ENCODE measurements at regions not wholly inside any gene's neighbourhood (a gene's known extent, or its start where the extent isn't known, plus 50 kb on each side); places are given as distances from the start of the nearest gene placed in this dataset.
"Not testable (repeated sequence)": the region's sequence is repeated elsewhere in the genome, so short reads cannot be mapped to it uniquely, and the experiment has no call there.

DNA sequence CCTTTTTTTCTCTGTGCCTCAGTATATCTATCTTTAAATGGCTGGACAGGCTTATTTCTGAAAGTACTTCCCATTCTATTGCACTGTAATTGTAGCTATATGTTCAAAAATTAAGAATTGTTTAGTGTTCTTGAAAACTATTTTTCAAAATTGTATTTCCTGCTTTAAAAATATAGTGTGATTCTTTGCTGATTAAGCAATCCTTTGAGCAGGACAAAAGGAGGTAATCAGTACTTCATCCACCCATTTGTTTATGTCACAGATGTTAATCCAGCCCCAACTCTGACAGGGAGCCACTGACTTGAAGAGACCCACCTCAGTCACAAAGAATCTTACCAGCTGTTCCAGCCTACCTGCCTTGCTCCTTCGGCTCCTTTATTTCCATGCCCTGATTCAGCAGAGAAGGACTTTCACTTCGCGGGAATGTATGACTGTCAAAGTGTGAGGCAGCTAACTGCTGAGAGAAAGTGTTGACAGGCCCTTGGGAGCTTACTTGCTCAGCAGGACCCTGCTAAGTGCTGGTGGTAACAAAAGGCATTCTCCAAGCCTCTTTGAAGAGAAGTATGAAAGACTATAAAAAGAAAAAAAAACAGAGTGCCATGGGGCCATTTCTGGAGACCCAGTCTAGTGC lies 393.3 kb upstream of the CYRIA start:
- no peak for FAIRE-seq

GRCh38 chr2:17057109-17058017 lies 391.7 kb upstream of the CYRIA start:
- FAIRE-seq = no peak

- FAIRE-seq = no peak
Measured at GRCh38 chr2:17056236-17056635, 390.6 kb upstream of the CYRIA start.

GRCh38 chr2:17052001-17052400 lies 386.4 kb upstream of the CYRIA start:
- FAIRE-seq = no peak

- FAIRE-seq = no peak
Measured at GRCh38 chr2:17051538-17051937, 385.9 kb upstream of the CYRIA start.

GRCh38 chr2:17043173-17043572 lies 377.5 kb upstream of the CYRIA start:
- no peak for FAIRE-seq

- FAIRE-seq = no peak
Measured at GRCh38 chr2:17036361-17036760, 370.7 kb upstream of the CYRIA start.

DNA sequence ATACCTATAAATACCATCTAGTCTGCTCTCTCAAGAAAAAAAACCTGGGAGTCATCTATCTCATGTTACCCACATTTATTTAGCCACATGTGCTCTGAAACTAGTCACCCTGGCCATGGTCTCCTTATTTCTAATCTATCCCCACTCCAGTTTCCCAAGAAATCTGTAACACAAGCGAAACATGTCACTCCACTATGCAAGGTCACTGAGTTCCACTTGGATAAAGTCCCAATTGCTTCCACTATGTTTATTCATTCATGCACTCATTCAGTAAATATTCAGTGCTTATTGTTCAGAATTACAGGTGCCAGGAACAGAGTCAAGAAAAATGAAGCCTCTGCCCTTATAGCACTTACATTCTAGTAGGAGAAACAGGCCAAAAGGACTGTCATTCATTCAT lies 369.4 kb upstream of the CYRIA start:
- no peak for FAIRE-seq

DNA sequence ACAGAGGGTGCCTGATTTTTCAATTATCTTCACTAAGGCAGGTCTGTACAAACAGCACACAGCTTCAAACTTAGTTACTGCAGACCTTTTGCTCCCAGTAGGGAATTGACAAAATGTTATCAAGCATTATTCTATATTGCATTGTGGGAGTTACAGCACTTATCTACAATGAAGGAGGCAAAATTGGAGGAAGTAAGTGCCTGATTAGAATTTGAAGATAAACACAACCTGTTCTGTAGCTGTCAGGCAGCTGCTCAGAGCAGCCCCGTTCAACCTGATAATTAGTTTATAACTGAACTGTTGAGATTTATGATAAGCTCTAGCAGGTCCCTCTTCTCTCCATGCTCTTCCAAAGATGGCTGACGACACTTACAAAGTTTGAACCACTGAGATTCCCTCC lies 364.4 kb upstream of the CYRIA start:
- FAIRE-seq = no peak

GRCh38 chr2:17012297-17012696 lies 346.7 kb upstream of the CYRIA start:
- FAIRE-seq = no peak

GRCh38 chr2:17010104-17010503 lies 344.5 kb upstream of the CYRIA start:
- FAIRE-seq = no peak

GRCh38 chr2:17000184-17000482 lies 334.5 kb upstream of the CYRIA start:
- FAIRE-seq = no peak

- FAIRE-seq = no peak
Measured at GRCh38 chr2:16999347-17000183, 333.9 kb upstream of the CYRIA start.

DNA sequence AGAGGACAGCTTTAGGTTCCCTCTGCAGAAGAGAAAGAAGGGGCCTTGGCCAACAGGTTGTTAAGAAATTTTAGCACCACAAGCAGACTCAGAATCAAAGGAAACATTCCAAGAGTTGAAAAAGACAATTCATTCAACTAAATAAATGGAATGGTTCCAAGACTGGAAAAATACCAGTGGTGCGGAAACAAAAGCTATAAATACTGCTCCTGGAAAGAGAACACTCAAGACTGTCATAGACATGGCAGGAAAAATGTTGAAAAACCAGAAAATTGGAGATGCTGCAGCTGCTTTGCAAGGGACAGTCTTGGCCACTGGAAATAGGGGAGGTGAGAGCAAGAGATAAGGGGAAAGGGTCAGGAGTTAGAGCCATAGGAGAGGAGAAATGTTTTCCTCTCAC lies 312.7 kb upstream of the CYRIA start:
- FAIRE-seq = no peak

DNA sequence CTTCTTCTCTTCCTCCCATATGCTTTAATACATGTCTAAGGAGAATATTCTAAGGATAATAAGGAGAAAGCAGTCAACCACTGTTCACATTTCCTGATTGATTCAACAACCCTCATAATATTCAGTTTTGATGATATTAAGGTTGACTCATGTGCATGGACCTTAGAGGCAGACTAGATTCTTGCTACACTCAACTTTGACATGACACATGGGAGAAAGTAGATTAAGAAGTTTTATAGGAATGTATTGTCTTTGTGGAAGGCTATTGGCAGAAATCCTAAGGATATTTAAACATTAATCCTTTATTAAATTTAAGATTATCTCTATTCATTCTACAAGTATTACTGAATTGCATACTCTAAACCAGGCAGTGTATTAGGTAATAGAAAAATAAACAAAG lies 309.1 kb upstream of the CYRIA start:
- no peak for FAIRE-seq

- no peak for FAIRE-seq
Measured at GRCh38 chr2:16973586-16974286, 308.1 kb upstream of the CYRIA start.

DNA sequence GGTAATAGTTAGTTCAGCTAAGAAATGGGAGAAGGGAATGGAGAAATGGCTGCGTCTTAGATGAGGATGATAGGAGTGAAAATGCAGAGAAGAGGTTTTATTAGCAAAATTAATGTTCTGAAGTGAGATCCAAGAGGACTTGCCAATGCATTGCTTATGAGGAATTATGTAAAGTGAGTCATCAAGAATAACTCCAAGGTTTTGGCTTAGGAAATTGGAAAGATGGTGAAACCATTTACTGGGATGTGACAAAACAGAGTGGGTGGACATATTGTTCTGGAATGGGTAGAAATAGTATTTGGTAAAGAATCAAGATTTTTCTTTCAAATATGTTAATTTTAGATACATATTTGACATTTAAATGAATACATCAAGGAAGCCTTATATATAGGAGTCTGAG lies 306.6 kb upstream of the CYRIA start:
- no peak for FAIRE-seq

DNA sequence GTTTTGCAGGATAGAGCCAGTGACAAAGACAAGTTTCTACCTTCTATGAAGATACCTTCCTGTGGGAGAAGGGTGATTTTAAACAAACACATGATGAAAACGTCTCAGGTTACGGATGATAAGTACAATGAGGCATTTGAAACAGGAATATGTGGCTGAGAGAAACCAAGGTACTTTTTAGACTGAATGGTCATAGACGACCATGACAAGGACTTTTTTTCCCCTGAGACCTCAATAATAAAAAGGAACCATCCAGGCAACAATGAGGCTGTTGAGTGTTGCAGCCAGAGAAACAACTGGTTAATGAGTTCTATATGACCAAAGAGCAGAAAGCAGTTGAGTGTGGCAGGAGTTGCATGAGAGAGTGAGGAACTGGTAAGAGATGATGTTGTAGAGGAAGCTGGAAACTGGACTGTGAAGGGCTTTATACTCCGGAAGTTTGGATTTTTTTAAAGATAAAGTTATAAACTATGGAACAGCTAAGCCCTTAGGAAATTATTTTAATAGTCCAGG lies 306.1 kb upstream of the CYRIA start:
- no peak for FAIRE-seq

- FAIRE-seq = not testable (repeated sequence)
Measured at GRCh38 chr2:16970948-16971347, 305.3 kb upstream of the CYRIA start.

- no peak for FAIRE-seq
Measured at GRCh38 chr2:16962505-16962904, 296.9 kb upstream of the CYRIA start.

GRCh38 chr2:16960579-16960978 lies 294.9 kb upstream of the CYRIA start:
- no peak for FAIRE-seq

DNA sequence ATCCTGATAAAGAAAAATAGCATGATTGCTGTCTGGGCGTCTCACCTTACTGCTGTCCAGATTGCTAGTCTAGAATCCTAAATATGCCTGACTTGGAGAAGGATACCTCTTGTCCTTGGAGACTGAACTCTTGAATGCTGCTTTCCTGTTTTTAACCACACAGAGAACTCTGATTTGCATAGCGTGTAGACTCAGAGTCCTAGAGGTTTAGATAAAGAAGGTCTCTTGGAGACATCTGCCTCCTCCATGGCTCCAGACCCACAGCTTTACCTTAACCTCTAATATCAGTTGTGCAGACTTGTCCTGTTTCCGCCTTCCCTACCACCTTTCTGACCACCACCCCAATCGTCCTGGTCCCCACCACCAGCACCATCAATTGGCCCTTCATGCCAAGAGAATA lies 292.6 kb upstream of the CYRIA start:
- FAIRE-seq = no peak

- no peak for FAIRE-seq
Measured at GRCh38 chr2:16952805-16953204, 287.2 kb upstream of the CYRIA start.

Measured in A204.1 (cell line).